ENCODE measurements at regions not wholly inside any gene's neighbourhood (a gene's known extent, or its start where the extent isn't known, plus 50 kb on each side); places are given as distances from the start of the nearest gene placed in this dataset.
A peak's percentile ranks its signal among the peaks of the same experiment; 100 is the strongest.
"Not testable (repeated sequence)": the region's sequence is repeated elsewhere in the genome, so short reads cannot be mapped to it uniquely, and the experiment has no call there.

GRCh38 chr4:169894767-169895166, 131.4 kb downstream of the MFAP3L start:
- DNase-seq (ENCODE audit: low spot score), result not testable (repeated sequence)

GRCh38 chr4:169885893-169886292, 128.1 kb upstream of the HPF1 start:
- DNase-seq (ENCODE audit: low spot score), result no peak

GRCh38 chr4:169881769-169882168, 124.0 kb upstream of the HPF1 start:
- no peak for DNase-seq (ENCODE audit: low spot score)

- no peak for DNase-seq (ENCODE audit: low spot score)
These were observed 112.8 kb upstream of the HPF1 start for GRCh38 chr4:169870507-169870906.

- DNase-seq (ENCODE audit: low spot score), result no peak
These were observed 111.7 kb upstream of the HPF1 start for GRCh38 chr4:169869490-169869889.

- no peak for DNase-seq (ENCODE audit: low spot score)
These were observed 103.8 kb upstream of the HPF1 start for GRCh38 chr4:169861593-169861992.

- DNase-seq (ENCODE audit: low spot score), result no peak
These were observed 101.8 kb upstream of the HPF1 start for GRCh38 chr4:169859366-169860216.

GRCh38 chr4:169854090-169854489, 96.3 kb upstream of the HPF1 start:
- DNase-seq (ENCODE audit: low spot score), result no peak

- DNase-seq (ENCODE audit: low spot score), result no peak
These were observed 94.7 kb upstream of the HPF1 start for GRCh38 chr4:169852481-169852880.

GRCh38 chr4:169851750-169852149, 94.0 kb upstream of the HPF1 start:
- DNase-seq (ENCODE audit: low spot score), result no peak

- DNase-seq (ENCODE audit: low spot score), result no peak
These were observed 91.7 kb upstream of the HPF1 start for GRCh38 chr4:169849456-169849855.

GRCh38 chr4:169848018-169848417, 90.3 kb upstream of the HPF1 start:
- no peak for DNase-seq (ENCODE audit: low spot score)

- DNase-seq (ENCODE audit: low spot score), result no peak
These were observed 89.4 kb upstream of the HPF1 start for GRCh38 chr4:169847171-169847570.

- DNase-seq (ENCODE audit: low spot score), result no peak
These were observed 88.7 kb upstream of the HPF1 start for GRCh38 chr4:169846396-169846795.

GRCh38 chr4:169841776-169842175, 84.0 kb upstream of the HPF1 start:
- DNase-seq (ENCODE audit: low spot score), result no peak

- no peak for DNase-seq (ENCODE audit: low spot score)
These were observed 82.8 kb upstream of the HPF1 start for GRCh38 chr4:169840554-169840953.

- DNase-seq (ENCODE audit: low spot score), result not testable (repeated sequence)
These were observed 70.6 kb upstream of the HPF1 start for GRCh38 chr4:169828329-169828728.

GRCh38 chr4:169826634-169827187, 69.0 kb upstream of the HPF1 start:
- DNase-seq (ENCODE audit: low spot score), result no peak

GRCh38 chr4:169823685-169824084, 65.9 kb upstream of the HPF1 start:
- peak; percentile 68 for DNase-seq (ENCODE audit: low spot score)

- no peak for DNase-seq (ENCODE audit: low spot score)
These were observed 63.7 kb upstream of the HPF1 start for GRCh38 chr4:169821402-169821801.

- DNase-seq (ENCODE audit: low spot score), result no peak
These were observed 60.4 kb upstream of the HPF1 start for GRCh38 chr4:169818063-169818679.

- DNase-seq (ENCODE audit: low spot score), result peak; percentile 72
These were observed 57.9 kb upstream of the HPF1 start for GRCh38 chr4:169815606-169816005.

GRCh38 chr4:169811476-169811875, 53.7 kb upstream of the HPF1 start:
- no peak for DNase-seq (ENCODE audit: low spot score)
